IMR-90 (cell line): ENCODE measurements at regions not wholly inside any gene's neighbourhood (a gene's known extent, or its start where the extent isn't known, plus 50 kb on each side); places are given as distances from the start of the nearest gene placed in this dataset.

Experiments
- CEBPB ChIP-seq: IDR thresholded peaks from 2 replicates; pipeline ENCODE4 v1.6.1; 2012; ENCODE audit warnings: low read depth, low read length, improper control_type of control experiment
- CHD1 ChIP-seq: IDR thresholded peaks from 2 replicates; pipeline ENCODE4 v1.6.1; 2012; ENCODE audit warnings: low read depth, low read length, improper control_type of control experiment
- CTCF ChIP-seq: conservative IDR thresholded peaks from 2 replicates; pipeline ENCODE4 v1.5.1; 2012; ENCODE audit warnings: mild to moderate bottlenecking, low read depth, low read length, improper control_type of control experiment
- MAZ ChIP-seq: IDR thresholded peaks from 2 replicates; pipeline ENCODE4 v1.6.1; 2012; ENCODE audit warnings: low read depth, mild to moderate bottlenecking, low read length, improper control_type of control experiment, moderate library complexity, borderline replicate concordance
- POLR2A ChIP-seq: IDR thresholded peaks from 2 replicates; pipeline ENCODE4 v1.6.1; 2012; ENCODE audit warnings: mild to moderate bottlenecking, low read depth, low read length
- RAD21 ChIP-seq: IDR thresholded peaks from 2 replicates; pipeline ENCODE4 v1.6.1; 2012; ENCODE audit warnings: low read length, improper control_type of control experiment
- RCOR1 ChIP-seq: IDR thresholded peaks from 2 replicates; pipeline ENCODE4 v1.6.1; 2012; ENCODE audit warnings: mild to moderate bottlenecking, low read length, improper control_type of control experiment; ENCODE audit not compliant: insufficient replicate concordance
- TF ChIP-seq, protein P1 (sequence below): fragments of 150-350 bp; IDR thresholded peaks from 2 replicates; pipeline ENCODE4 v1.6.1; 2016; ENCODE audit warnings: low read depth, mild to moderate bottlenecking, low read length, moderate library complexity, borderline replicate concordance

DNA sequence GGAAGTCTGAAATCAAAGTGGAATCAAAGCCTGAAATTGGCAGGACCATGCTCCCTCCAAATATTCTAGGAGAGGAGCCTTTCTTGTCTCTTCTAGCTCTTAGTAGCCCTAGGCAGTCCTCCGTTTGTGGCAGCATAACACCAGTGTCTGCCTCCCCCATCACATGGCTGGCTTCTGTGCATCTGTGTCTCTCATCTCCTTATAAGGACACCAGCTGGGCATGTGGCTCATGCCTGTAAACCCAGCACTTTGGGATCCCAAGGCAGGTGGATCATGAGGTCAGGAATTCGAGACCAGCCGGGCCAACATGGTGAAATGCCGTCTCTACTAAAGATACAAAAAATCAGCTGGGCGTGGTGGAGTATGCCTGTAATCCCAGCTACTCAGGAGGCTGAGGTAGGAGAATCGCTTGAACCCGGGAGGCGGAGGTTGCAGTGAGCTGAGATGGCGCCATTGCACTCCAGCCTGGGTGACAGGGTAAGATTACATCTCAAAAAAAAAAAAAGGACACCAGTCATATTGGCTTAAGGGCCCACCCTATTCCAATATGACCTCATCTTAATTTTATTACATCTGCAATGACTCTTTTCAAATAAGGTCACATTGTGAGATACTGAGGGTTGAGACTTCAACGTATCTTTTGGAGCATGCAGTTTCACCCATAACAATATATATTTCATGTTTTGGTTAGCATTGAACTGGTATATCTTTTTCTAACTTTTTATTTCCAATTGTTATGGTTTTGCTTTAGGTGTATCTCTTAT, 148.0 kb upstream of the TPM1 start:
- TF ChIP-seq CTCF: no peak
- no peak for TF ChIP-seq POLR2A
- TF ChIP-seq MAZ: no peak
- peak; percentile 62; the same call in 1 of the 2 replicates for TF ChIP-seq CHD1
- TF ChIP-seq, protein P1, sequence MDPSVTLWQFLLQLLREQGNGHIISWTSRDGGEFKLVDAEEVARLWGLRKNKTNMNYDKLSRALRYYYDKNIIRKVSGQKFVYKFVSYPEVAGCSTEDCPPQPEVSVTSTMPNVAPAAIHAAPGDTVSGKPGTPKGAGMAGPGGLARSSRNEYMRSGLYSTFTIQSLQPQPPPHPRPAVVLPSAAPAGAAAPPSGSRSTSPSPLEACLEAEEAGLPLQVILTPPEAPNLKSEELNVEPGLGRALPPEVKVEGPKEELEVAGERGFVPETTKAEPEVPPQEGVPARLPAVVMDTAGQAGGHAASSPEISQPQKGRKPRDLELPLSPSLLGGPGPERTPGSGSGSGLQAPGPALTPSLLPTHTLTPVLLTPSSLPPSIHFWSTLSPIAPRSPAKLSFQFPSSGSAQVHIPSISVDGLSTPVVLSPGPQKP: no peak
- no peak for TF ChIP-seq RAD21
- no peak for TF ChIP-seq CEBPB
- TF ChIP-seq RCOR1: no peak
